ENCODE measurements at regions not wholly inside any gene's neighbourhood (a gene's known extent, or its start where the extent isn't known, plus 50 kb on each side); places are given as distances from the start of the nearest gene placed in this dataset.

GRCh38 chr10:128712661-128713400 lies 586.6 kb upstream of the MKI67 start:
- no peak overlapping the region for H3K4me3 ChIP-seq (ENCODE audit: low read length in 2 of 2)
- H3K27me3 ChIP-seq (ENCODE audit: insufficient read depth, low read length), result no peaks in the 10 kb centered on the region
- H3K36me3 ChIP-seq (ENCODE audit: insufficient read depth, low read length), result no peaks in the 10 kb centered on the region
- ChIA-PET CTCF (ENCODE audit: partially characterized antibody) (no interaction called here), POLR2A (ENCODE audit: partially characterized antibody) (no interaction called here)
- Mint-ChIP-seq H3K27ac (no peak overlapping the region), H3K9me3 (peaks cover 0 to 5% (median 0%) of the 10 kb centered on the region in 8 donors), H3K36me3 (no peaks in the 10 kb centered on the region), H3K4me1 (no peaks in the 10 kb centered on the region), H3K27me3 (peaks cover 4 to 6% of the 10 kb centered on the region in 2 donors), H3K4me3 (no peak overlapping the region)
- DNase-seq, result no peak
- no peaks in the 10 kb centered on the region for H3K4me1 ChIP-seq (ENCODE audit: insufficient read depth, low read length)
- intact Hi-C loops (cut with micrococcal nuclease), result no loop called here
- H3K9me3 ChIP-seq (ENCODE audit: control insufficient read depth in 1 of 2, low read length in 2 of 2), result no peaks in the 10 kb centered on the region
- H3K27ac ChIP-seq (ENCODE audit: low read depth, low read length), result no peak overlapping the region

DNA sequence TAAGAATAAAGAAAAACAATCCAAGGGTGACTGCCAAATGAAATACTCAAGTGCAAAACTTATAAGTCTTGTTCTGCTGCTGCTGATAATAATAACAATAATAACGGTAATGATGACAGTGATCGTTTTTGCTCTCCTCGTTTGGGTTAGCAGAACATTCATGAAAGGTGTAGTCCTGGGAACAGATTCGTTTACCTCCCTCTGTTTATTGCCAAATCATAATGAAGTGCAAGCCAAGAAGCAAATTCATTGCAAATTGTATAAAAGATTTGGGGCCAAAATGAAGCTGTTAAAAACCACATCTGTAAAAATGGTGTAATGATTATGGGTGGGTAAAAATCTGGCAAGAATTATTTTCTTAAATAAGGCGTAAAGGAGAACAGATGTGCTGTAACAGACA lies 587.2 kb upstream of the MKI67 start:
- Histone ChIP-seq H3K9me3 (ENCODE audit: control insufficient read depth in 1 of 2, low read length in 2 of 2) (no peaks in the 10 kb centered on the region), H3K36me3 (ENCODE audit: insufficient read depth, low read length) (no peaks in the 10 kb centered on the region), H3K27me3 (ENCODE audit: insufficient read depth, low read length) (no peaks in the 10 kb centered on the region), H3K4me1 (ENCODE audit: insufficient read depth, low read length) (no peaks in the 10 kb centered on the region), H3K27ac (ENCODE audit: low read depth, low read length) (no peak overlapping the region), H3K4me3 (ENCODE audit: low read length in 2 of 2) (no peak overlapping the region)
- H3K4me1 Mint-ChIP-seq, result no peaks in the 10 kb centered on the region
- no peak overlapping the region for H3K4me3 Mint-ChIP-seq
- H3K9me3 Mint-ChIP-seq, result peaks cover 0 to 5% (median 0%) of the 10 kb centered on the region in 8 donors
- no peaks in the 10 kb centered on the region for H3K36me3 Mint-ChIP-seq
- intact Hi-C loops (cut with micrococcal nuclease), result no loop called here
- CTCF ChIA-PET (ENCODE audit: partially characterized antibody), result no interaction called here
- POLR2A ChIA-PET (ENCODE audit: partially characterized antibody), result no interaction called here
- no peak for DNase-seq
- peaks cover 4 to 6% of the 10 kb centered on the region in 2 donors for H3K27me3 Mint-ChIP-seq
- H3K27ac Mint-ChIP-seq, result no peak overlapping the region

DNA sequence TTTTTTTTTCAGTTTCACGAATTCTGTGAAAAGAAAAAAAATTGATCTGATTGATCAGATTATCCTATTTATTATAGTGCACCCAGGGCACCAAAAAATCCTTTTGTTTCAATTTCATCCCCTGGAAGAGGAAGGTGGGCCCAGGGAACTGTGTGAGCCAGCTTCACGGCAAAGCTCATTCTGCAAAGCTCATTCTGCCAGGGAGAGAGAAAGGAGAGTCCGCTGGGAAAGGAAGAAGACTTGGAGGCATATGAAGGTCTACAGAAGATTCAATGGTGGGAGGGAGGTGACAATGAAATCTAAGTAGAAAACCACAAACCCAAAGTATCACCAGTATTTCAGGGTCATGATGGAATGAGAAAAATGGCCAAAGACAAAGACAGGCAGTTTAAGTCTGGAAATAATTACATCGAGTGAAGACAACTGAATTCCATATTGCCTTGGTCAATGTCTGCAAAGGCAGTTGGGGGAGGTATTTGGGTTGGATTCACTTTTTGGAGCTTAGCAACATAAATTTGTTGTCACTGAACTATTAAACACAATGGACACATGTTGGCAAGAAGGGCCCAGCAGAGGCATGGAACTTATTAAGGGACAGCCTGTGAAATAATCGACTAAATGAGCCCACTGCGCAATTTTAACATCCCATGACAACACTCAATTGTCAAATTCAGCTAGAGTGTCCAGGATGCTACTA lies 587.8 kb upstream of the MKI67 start:
- DNase-seq, result no peak
- Histone ChIP-seq H3K9me3 (ENCODE audit: control insufficient read depth in 1 of 2, low read length in 2 of 2) (no peaks in the 10 kb centered on the region), H3K36me3 (ENCODE audit: insufficient read depth, low read length) (no peaks in the 10 kb centered on the region), H3K4me1 (ENCODE audit: insufficient read depth, low read length) (no peaks in the 10 kb centered on the region), H3K27me3 (ENCODE audit: insufficient read depth, low read length) (no peaks in the 10 kb centered on the region), H3K27ac (ENCODE audit: low read depth, low read length) (no peak overlapping the region), H3K4me3 (ENCODE audit: low read length in 2 of 2) (no peak overlapping the region)
- ChIA-PET CTCF (ENCODE audit: partially characterized antibody) (no interaction called here), POLR2A (ENCODE audit: partially characterized antibody) (no interaction called here)
- intact Hi-C loops (cut with micrococcal nuclease), result no loop called here
- Mint-ChIP-seq H3K9me3 (peaks cover 0 to 5% (median 0%) of the 10 kb centered on the region in 8 donors), H3K27me3 (peaks cover 4 to 6% of the 10 kb centered on the region in 2 donors), H3K36me3 (no peaks in the 10 kb centered on the region), H3K27ac (no peak overlapping the region), H3K4me3 (no peak overlapping the region), H3K4me1 (no peaks in the 10 kb centered on the region)

DNA sequence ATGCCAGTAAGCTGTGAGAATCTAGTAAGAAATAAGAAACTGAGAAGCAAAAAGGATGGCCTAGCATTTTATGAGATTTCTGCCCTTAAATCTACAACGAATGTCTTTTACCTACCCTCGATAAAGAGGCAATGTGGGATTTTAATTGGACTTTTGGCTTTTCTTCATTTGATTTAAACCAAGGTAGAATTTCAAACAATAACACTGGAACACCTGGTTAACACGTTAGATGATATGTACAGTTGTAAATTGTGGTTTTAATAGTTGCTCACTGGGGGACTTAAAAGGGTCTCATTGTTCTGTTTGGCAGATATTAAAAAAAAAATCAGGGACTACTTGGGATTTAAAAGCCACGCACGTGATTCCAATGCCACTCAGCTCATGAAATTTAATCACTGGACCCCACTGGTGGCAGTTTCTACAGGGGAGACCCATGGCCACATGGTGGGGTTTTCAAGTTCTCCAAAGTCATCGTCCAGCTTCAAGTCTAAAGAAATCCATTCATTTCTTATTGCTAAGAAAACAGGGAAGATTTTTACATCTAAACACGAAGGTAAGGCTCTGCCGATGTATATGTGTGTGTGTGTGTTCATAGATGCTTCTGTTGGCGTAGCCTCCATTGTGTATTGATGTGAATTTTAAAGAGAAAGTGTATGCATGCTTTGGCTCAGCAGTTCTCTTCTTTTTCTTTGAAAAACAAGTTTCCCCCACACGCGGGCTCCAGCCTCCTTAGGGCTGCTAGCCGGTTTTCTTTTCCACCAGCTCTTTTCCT lies 588.6 kb upstream of the MKI67 start:
- H3K27ac Mint-ChIP-seq, result no peak overlapping the region
- peaks cover 0 to 2% (median 0%) of the 10 kb centered on the region in 8 donors for H3K9me3 Mint-ChIP-seq
- H3K27me3 ChIP-seq (ENCODE audit: insufficient read depth, low read length), result no peaks in the 10 kb centered on the region
- no peaks in the 10 kb centered on the region for H3K4me1 Mint-ChIP-seq
- no peaks in the 10 kb centered on the region for H3K4me1 ChIP-seq (ENCODE audit: insufficient read depth, low read length)
- intact Hi-C loops (cut with micrococcal nuclease), result no loop called here
- H3K36me3 ChIP-seq (ENCODE audit: insufficient read depth, low read length), result no peaks in the 10 kb centered on the region
- no peak overlapping the region for H3K4me3 ChIP-seq (ENCODE audit: low read length in 2 of 2)
- POLR2A ChIA-PET (ENCODE audit: partially characterized antibody), result no interaction called here
- H3K4me3 Mint-ChIP-seq, result no peak overlapping the region
- no peaks in the 10 kb centered on the region for H3K9me3 ChIP-seq (ENCODE audit: control insufficient read depth in 1 of 2, low read length in 2 of 2)
- H3K36me3 Mint-ChIP-seq, result no peaks in the 10 kb centered on the region
- H3K27me3 Mint-ChIP-seq, result peaks cover 2 to 4% of the 10 kb centered on the region in 2 donors
- CTCF ChIA-PET (ENCODE audit: partially characterized antibody), result no interaction called here
- no peak for DNase-seq
- no peak overlapping the region for H3K27ac ChIP-seq (ENCODE audit: low read depth, low read length)

DNA sequence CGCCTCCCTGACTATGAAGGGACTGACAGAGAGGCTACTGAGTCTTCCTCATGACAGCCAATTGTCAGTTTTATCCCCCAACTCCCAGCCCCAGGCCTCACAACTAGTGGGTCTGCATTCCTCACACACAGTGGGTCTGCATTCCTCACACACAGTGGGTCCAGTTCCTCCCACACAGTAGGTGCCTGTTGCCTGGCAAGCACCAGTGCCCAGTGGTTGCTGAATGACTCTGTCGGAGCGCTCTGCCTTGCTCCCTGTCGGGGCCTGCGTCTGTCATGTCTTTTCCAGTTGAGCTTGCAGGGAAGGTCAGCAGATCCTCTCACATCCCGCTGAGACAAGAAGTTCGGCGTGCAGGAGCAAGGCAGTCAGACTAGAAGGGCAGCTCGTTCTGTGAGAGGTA lies 590.0 kb upstream of the MKI67 start:
- no peaks in the 10 kb centered on the region for H3K9me3 ChIP-seq (ENCODE audit: control insufficient read depth in 1 of 2, low read length in 2 of 2)
- no peaks in the 10 kb centered on the region for H3K36me3 Mint-ChIP-seq
- peaks cover 2 to 3% of the 10 kb centered on the region in 2 donors for H3K27me3 Mint-ChIP-seq

DNA sequence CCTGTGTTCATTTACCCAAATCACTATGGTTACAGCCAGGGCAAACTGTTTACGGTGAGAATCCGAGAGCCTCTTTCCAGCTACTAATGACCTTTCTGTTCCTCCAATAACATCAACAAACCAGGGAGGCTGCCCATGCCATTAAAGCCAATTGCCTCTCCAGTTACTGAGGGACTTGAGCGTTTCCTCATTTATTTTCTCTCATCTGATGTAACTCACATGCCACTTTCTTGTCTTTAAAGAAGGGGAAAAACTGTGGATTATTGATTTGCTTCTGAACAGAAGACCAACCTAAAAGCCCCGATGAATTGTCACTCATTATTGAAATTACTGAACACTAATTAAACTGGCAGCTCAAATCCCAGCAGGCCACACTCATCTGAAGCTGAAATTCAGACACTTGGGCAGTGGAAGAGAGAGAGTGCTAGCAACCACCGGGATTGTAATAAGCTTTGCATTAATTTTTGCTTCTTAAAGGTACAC lies 595.8 kb upstream of the MKI67 start:
- POLR2A ChIA-PET (ENCODE audit: partially characterized antibody), result no interaction called here
- intact Hi-C loops (cut with micrococcal nuclease), result no loop called here

More for the DNA sequence above, 590.0 kb upstream of the MKI67 start:
- ChIA-PET CTCF (ENCODE audit: partially characterized antibody) (no interaction called here), POLR2A (ENCODE audit: partially characterized antibody) (no interaction called here)
- no peak overlapping the region for H3K4me3 Mint-ChIP-seq
- Histone ChIP-seq H3K27ac (ENCODE audit: low read depth, low read length) (no peak overlapping the region), H3K4me1 (ENCODE audit: insufficient read depth, low read length) (no peaks in the 10 kb centered on the region), H3K4me3 (ENCODE audit: low read length in 2 of 2) (no peak overlapping the region), H3K36me3 (ENCODE audit: insufficient read depth, low read length) (no peaks in the 10 kb centered on the region), H3K27me3 (ENCODE audit: insufficient read depth, low read length) (no peaks in the 10 kb centered on the region)
- intact Hi-C loops (cut with micrococcal nuclease), result no loop called here
- H3K27ac Mint-ChIP-seq, result no peak overlapping the region
- H3K9me3 Mint-ChIP-seq, result peaks cover 0 to 5% (median 0%) of the 10 kb centered on the region in 8 donors
- DNase-seq, result no peak
- H3K4me1 Mint-ChIP-seq, result no peaks in the 10 kb centered on the region

DNA sequence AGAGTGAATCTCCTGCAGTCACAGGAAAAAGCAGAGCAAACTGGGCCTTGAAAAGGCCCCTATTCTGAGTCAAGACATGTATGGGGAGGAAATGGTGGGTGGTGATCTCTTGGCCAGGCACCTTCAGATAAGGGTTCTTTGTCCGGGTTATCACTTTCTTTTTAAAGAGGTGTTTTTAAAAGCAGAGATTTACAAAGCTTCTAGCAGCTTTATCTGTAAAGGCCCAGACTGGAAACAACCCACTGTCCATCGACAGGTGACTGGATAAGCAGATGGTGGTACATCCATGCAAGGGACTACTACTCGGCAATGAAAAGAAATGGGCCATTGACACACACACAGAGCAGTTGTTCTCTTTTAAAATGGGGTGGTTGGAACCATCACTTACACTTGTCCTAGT lies 596.7 kb upstream of the MKI67 start:
- H3K27me3 Mint-ChIP-seq, result no peaks in the 10 kb centered on the region
- CTCF ChIA-PET (ENCODE audit: partially characterized antibody), result no interaction called here
- no peak overlapping the region for H3K27ac Mint-ChIP-seq
- POLR2A ChIA-PET (ENCODE audit: partially characterized antibody), result no interaction called here
- H3K4me3 Mint-ChIP-seq, result no peak overlapping the region
- Histone ChIP-seq H3K4me1 (ENCODE audit: insufficient read depth, low read length) (no peaks in the 10 kb centered on the region), H3K27me3 (ENCODE audit: insufficient read depth, low read length) (no peaks in the 10 kb centered on the region), H3K27ac (ENCODE audit: low read depth, low read length) (no peak overlapping the region), H3K9me3 (ENCODE audit: control insufficient read depth in 1 of 2, low read length in 2 of 2) (no peaks in the 10 kb centered on the region), H3K36me3 (ENCODE audit: insufficient read depth, low read length) (no peaks in the 10 kb centered on the region), H3K4me3 (ENCODE audit: low read length in 2 of 2) (no peak overlapping the region)
- H3K4me1 Mint-ChIP-seq, result no peaks in the 10 kb centered on the region
- no peak for DNase-seq
- no peaks in the 10 kb centered on the region for H3K36me3 Mint-ChIP-seq
- H3K9me3 Mint-ChIP-seq, result peaks cover 0 to 3% (median 0%) of the 10 kb centered on the region in 8 donors
- intact Hi-C loops (cut with micrococcal nuclease), result no loop called here

More for the DNA sequence above, 595.8 kb upstream of the MKI67 start:
- no peaks in the 10 kb centered on the region for H3K36me3 ChIP-seq (ENCODE audit: insufficient read depth, low read length)
- H3K4me1 Mint-ChIP-seq, result no peaks in the 10 kb centered on the region
- H3K36me3 Mint-ChIP-seq, result no peaks in the 10 kb centered on the region
- no peak for DNase-seq
- peaks cover 0 to 5% (median 0%) of the 10 kb centered on the region in 8 donors for H3K9me3 Mint-ChIP-seq
- H3K4me3 ChIP-seq (ENCODE audit: low read length in 2 of 2), result no peak overlapping the region
- H3K4me1 ChIP-seq (ENCODE audit: insufficient read depth, low read length), result no peaks in the 10 kb centered on the region
- no peak overlapping the region for H3K27ac ChIP-seq (ENCODE audit: low read depth, low read length)
- H3K9me3 ChIP-seq (ENCODE audit: control insufficient read depth in 1 of 2, low read length in 2 of 2), result no peaks in the 10 kb centered on the region
- no peaks in the 10 kb centered on the region for H3K27me3 ChIP-seq (ENCODE audit: insufficient read depth, low read length)
- no peak overlapping the region for H3K27ac Mint-ChIP-seq
- no peaks in the 10 kb centered on the region for H3K27me3 Mint-ChIP-seq
- H3K4me3 Mint-ChIP-seq, result no peak overlapping the region
- CTCF ChIA-PET (ENCODE audit: partially characterized antibody), result no interaction called here

All from CD4-positive, alpha-beta memory T cell (primary cell).